Activated CD8-positive, alpha-beta T cell treated with anti-CD3 and anti-CD28 coated beads for 36 hours (primary cell): ENCODE measurements at regions not wholly inside any gene's neighbourhood (a gene's known extent, or its start where the extent isn't known, plus 50 kb on each side); places are given as distances from the start of the nearest gene placed in this dataset.

Experiments used
- ATAC-seq: fragments of 200-7000 bp; cut with Tn5 transposase; one replicate; pipeline ENCODE4 v1.10.0; 2021; ENCODE audit warnings: mild to moderate bottlenecking, moderate library complexity
- CTCF ChIA-PET: fragments of 350-600 bp; sonication (Branson Sonifier 250); formaldehyde crosslinking; loops from one replicate; lab custom pipeline; 2021; ENCODE audit warnings: antibody characterized with exemption; lab: Charles Lee
- POLR2A ChIA-PET: fragments of 350-600 bp; sonication (Branson Sonifier 250); formaldehyde crosslinking; loops from one replicate; lab custom pipeline; 2021; ENCODE audit warnings: antibody characterized with exemption; lab: Charles Lee
- DNase-seq: peaks from one replicate; pipeline ENCODE4 v3.0.0-alpha.2; 2020
- H3K27ac Mint-ChIP-seq: one replicate; pipeline ENCODE4 v1.8.0; 2021; ENCODE audit warnings: mild to moderate bottlenecking, mixed read lengths
- H3K27me3 Mint-ChIP-seq: one replicate; pipeline ENCODE4 v1.8.0; 2021; ENCODE audit warnings: mixed read lengths
- H3K36me3 Mint-ChIP-seq: one replicate; pipeline ENCODE4 v1.8.0; 2021; ENCODE audit warnings: low read depth, mixed read lengths
- H3K4me1 Mint-ChIP-seq: one replicate; pipeline ENCODE4 v1.8.0; 2021; ENCODE audit warnings: low read depth, mixed read lengths
- H3K4me3 Mint-ChIP-seq: one replicate; pipeline ENCODE4 v1.8.0; 2021; ENCODE audit warnings: mild to moderate bottlenecking, moderate library complexity, mixed read lengths
- H3K9me3 Mint-ChIP-seq: one replicate; pipeline ENCODE4 v1.8.0; 2021; ENCODE audit warnings: mixed read lengths
- CTCF ChIP-seq: fragments of 200-600 bp; IDR thresholded peaks from one replicate; pipeline ENCODE4 v1.8.0; 2022; ENCODE audit warnings: antibody characterized with exemption, mild to moderate bottlenecking
- intact Hi-C: fragments of 100-400 bp; cut with micrococcal nuclease; formaldehyde crosslinking; loops from one replicate; pipeline ENCODE4 v1.10.0; 2022

GRCh38 chr13:39967199-39967959 is 311.9 kb downstream of the COG6 start:
- POLR2A ChIA-PET, result interaction anchor here (0.6 kb wide), 1 partner anchor 361 kb away, joined by 3 read pairs; no protein-coding TSS in a partner anchor
- H3K36me3 Mint-ChIP-seq, result no peaks in the 10 kb centered on the region
- intact Hi-C loops, result no loop called here
- H3K4me3 Mint-ChIP-seq, result no peak overlapping the region
- TF ChIP-seq CTCF, result no peak
- ATAC-seq (no peak), DNase-seq (no peak)
- no peaks in the 10 kb centered on the region for H3K9me3 Mint-ChIP-seq
- CTCF ChIA-PET, result interaction anchor here (1.0 to 2.7 kb wide), 2 partner anchors 25 to 184 kb away, joined by 3 to 10 read pairs; no protein-coding TSS in a partner anchor
- H3K27ac Mint-ChIP-seq, result no peak overlapping the region
- H3K4me1 Mint-ChIP-seq, result peaks cover 2% of the 10 kb centered on the region
- peaks cover 3% of the 10 kb centered on the region for H3K27me3 Mint-ChIP-seq

DNA sequence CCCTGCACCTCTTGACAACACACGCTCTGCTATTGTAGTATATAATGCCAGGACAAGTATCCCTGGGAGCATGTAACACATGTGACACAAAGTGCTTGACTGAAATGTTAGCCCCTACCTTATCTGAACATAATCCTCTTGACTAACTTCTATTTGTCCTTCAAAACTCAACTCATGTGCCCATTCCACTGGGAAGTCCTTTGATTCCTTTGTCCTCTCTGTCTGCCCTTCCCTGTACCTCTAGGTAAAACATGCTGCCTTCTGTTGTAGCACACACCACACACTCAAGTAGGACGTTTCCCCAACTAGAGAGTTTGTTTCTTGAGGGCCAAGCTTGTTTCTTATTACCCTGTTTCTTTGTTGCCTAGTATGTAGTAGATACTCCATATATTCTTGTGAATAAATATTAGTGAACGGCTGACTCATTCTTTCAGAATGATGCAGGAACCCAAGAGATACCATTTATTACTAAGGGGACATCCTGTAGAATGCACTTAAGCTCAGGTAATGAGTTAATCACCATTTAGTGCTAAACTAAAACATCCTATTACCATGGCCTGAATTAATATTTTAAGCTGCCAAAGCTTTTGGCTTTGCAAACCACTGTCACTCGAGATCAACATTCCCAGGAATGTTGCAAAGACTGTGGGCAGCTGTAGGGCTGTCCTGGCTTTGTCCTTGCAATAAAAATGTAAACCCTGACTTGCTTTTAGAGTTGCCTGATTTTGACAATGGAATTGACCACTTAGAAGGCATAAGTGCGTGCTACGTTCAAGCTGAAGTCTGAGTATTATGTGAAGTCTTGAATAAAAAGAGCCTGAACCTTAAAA is 313.4 kb downstream of the COG6 start:
- H3K4me3 Mint-ChIP-seq, result no peak overlapping the region
- POLR2A ChIA-PET, result interaction anchor here (0.6 kb wide), 1 partner anchor 127 kb away, joined by 4 read pairs; no protein-coding TSS in a partner anchor
- TF ChIP-seq CTCF, result no peak
- intact Hi-C loops, result no loop called here
- no peaks in the 10 kb centered on the region for H3K9me3 Mint-ChIP-seq
- DNase-seq, result no peak
- CTCF ChIA-PET, result interaction anchor here (1.6 kb wide), 1 partner anchor 25 kb away, joined by 5 read pairs; no protein-coding TSS in a partner anchor
- H3K4me1 Mint-ChIP-seq, result peaks cover 2% of the 10 kb centered on the region
- H3K27ac Mint-ChIP-seq, result no peak overlapping the region
- ATAC-seq, result no peak
- peaks cover 3% of the 10 kb centered on the region for H3K27me3 Mint-ChIP-seq
- no peaks in the 10 kb centered on the region for H3K36me3 Mint-ChIP-seq

GRCh38 chr13:39970177-39970846 is 314.9 kb downstream of the COG6 start:
- Mint-ChIP-seq H3K36me3 (no peaks in the 10 kb centered on the region), H3K27ac (no peak overlapping the region), H3K27me3 (peaks cover 3% of the 10 kb centered on the region), H3K9me3 (no peaks in the 10 kb centered on the region), H3K4me1 (peaks cover 2% of the 10 kb centered on the region), H3K4me3 (no peak overlapping the region)
- ChIA-PET POLR2A (no interaction called here), CTCF (interaction anchor here (0.7 to 1.6 kb wide), 2 partner anchors 26 to 28 kb away, joined by 3 to 5 read pairs; no protein-coding TSS in a partner anchor)
- intact Hi-C loops, result no loop called here
- no peak for TF ChIP-seq CTCF
- ATAC-seq (no peak), DNase-seq (no peak)

GRCh38 chr13:39971526-39971925 is 316.1 kb downstream of the COG6 start:
- intact Hi-C loops, result no loop called here
- H3K27me3 Mint-ChIP-seq, result peaks cover 3% of the 10 kb centered on the region
- no peaks in the 10 kb centered on the region for H3K9me3 Mint-ChIP-seq
- H3K27ac Mint-ChIP-seq, result no peak overlapping the region
- no peak overlapping the region for H3K4me3 Mint-ChIP-seq
- no peak for ATAC-seq
- H3K4me1 Mint-ChIP-seq, result peaks cover 2% of the 10 kb centered on the region
- no peak for DNase-seq
- POLR2A ChIA-PET, result no interaction called here
- CTCF ChIA-PET, result interaction anchor here (0.5 kb wide), 1 partner anchor 194 kb away, joined by 3 read pairs; no protein-coding TSS in a partner anchor
- no peaks in the 10 kb centered on the region for H3K36me3 Mint-ChIP-seq
- TF ChIP-seq CTCF, result no peak
